GM12891 (cell line): ENCODE measurements at regions not wholly inside any gene's neighbourhood (a gene's known extent, or its start where the extent isn't known, plus 50 kb on each side); places are given as distances from the start of the nearest gene placed in this dataset.

Experiments
- PAX5 ChIP-seq: IDR thresholded peaks from 2 replicates; pipeline ENCODE4 v1.6.1; 2011; ENCODE audit warnings: low read length, moderate library complexity, mild to moderate bottlenecking; ENCODE audit not compliant: insufficient read depth, severe bottlenecking
- POLR2A ChIP-seq: IDR thresholded peaks from 2 replicates; pipeline ENCODE4 v1.6.1; 2011; ENCODE audit warnings: low read depth, low read length, control low read depth
- POLR2AphosphoS5 ChIP-seq: IDR thresholded peaks from 2 replicates; pipeline ENCODE4 v1.6.1; 2011; ENCODE audit warnings: low read depth, low read length, control low read depth
- SPI1 ChIP-seq: IDR thresholded peaks from 2 replicates; pipeline ENCODE4 v1.6.1; 2011; ENCODE audit warnings: low read depth, low read length, control low read depth
- TAF1 ChIP-seq: IDR thresholded peaks from 2 replicates; pipeline ENCODE4 v1.6.1; 2011; ENCODE audit warnings: low read depth, low read length, control low read depth

GRCh38 chr15:67977414-67978089 is 76.6 kb upstream of the PIAS1 start:
- TF ChIP-seq TAF1 (no peak), POLR2A (no peak), POLR2AphosphoS5 (no peak), PAX5 (no peak), SPI1 (no peak)
